ENCODE measurements at regions not wholly inside any gene's neighbourhood (a gene's known extent, or its start where the extent isn't known, plus 50 kb on each side); places are given as distances from the start of the nearest gene placed in this dataset.

GRCh38 chr3:116977441-116977840 lies 267.9 kb downstream of the TUSC7 start:
- Histone ChIP-seq H3K36me3 (no peaks in the 10 kb centered on the region), H3K27ac (no peak overlapping the region), H3K9me3 (no peaks in the 10 kb centered on the region), H3K4me1 (no peaks in the 10 kb centered on the region), H3K4me3 (replicated peaks in 1 of 3) (no peak overlapping the region), H3K27me3 (no peaks in the 10 kb centered on the region)
- TF ChIP-seq CTCF (IDR thresholded peaks at IDR 0.05) (no peak), POLR2A (IDR thresholded peaks at IDR 0.05) (no peak)
- intact Hi-C loops (cut with DNase I): no loop called here
- 88 to 96% methylated on average over 1 of the region's 1 CpG for WGBS, 2 donors
- no peak for DNase-seq

- Histone ChIP-seq H3K4me3 (replicated peaks in 1 of 3) (no peak overlapping the region), H3K27me3 (no peaks in the 10 kb centered on the region), H3K4me1 (no peaks in the 10 kb centered on the region), H3K9me3 (no peaks in the 10 kb centered on the region), H3K27ac (no peak overlapping the region), H3K36me3 (no peaks in the 10 kb centered on the region)
- DNase-seq: no peak
- 51 to 74% methylated on average over 3 of the region's 3 CpGs for WGBS, 2 donors
- intact Hi-C loops (cut with DNase I): no loop called here
- TF ChIP-seq CTCF (IDR thresholded peaks at IDR 0.05) (no peak), POLR2A (IDR thresholded peaks at IDR 0.05) (no peak)
Measured at GRCh38 chr3:116980099-116980498, 270.5 kb downstream of the TUSC7 start.

- no peaks in the 10 kb centered on the region for H3K36me3 ChIP-seq
Measured at GRCh38 chr3:116981089-116981488, 271.5 kb downstream of the TUSC7 start.

GRCh38 chr3:116984301-116984700 lies 274.7 kb downstream of the TUSC7 start:
- TF ChIP-seq POLR2A (IDR thresholded peaks at IDR 0.05): no peak
- no peak for TF ChIP-seq CTCF (IDR thresholded peaks at IDR 0.05)
- no peaks in the 10 kb centered on the region for H3K4me1 ChIP-seq
- intact Hi-C loops (cut with DNase I): no loop called here
- H3K4me3 ChIP-seq (replicated peaks in 1 of 3): no peak overlapping the region
- H3K9me3 ChIP-seq: no peaks in the 10 kb centered on the region
- H3K27ac ChIP-seq: no peak overlapping the region
- no peaks in the 10 kb centered on the region for H3K36me3 ChIP-seq
- no peaks in the 10 kb centered on the region for H3K27me3 ChIP-seq
- no peak for DNase-seq

More at GRCh38 chr3:116981089-116981488, 271.5 kb downstream of the TUSC7 start:
- 84 to 90% methylated on average over 5 of the region's 5 CpGs for WGBS, 2 donors
- no peak for DNase-seq
- H3K9me3 ChIP-seq: no peaks in the 10 kb centered on the region
- H3K4me3 ChIP-seq (replicated peaks in 1 of 3): no peak overlapping the region
- H3K4me1 ChIP-seq: no peaks in the 10 kb centered on the region
- TF ChIP-seq CTCF (IDR thresholded peaks at IDR 0.05): no peak
- TF ChIP-seq POLR2A (IDR thresholded peaks at IDR 0.05): no peak
- H3K27me3 ChIP-seq: no peaks in the 10 kb centered on the region
- intact Hi-C loops (cut with DNase I): no loop called here
- no peak overlapping the region for H3K27ac ChIP-seq

GRCh38 chr3:116994351-116994879 lies 284.8 kb downstream of the TUSC7 start:
- no peaks in the 10 kb centered on the region for H3K27me3 ChIP-seq
- H3K4me1 ChIP-seq: no peaks in the 10 kb centered on the region
- no peaks in the 10 kb centered on the region for H3K36me3 ChIP-seq
- intact Hi-C loops (cut with DNase I): no loop called here
- H3K9me3 ChIP-seq: no peaks in the 10 kb centered on the region
- DNase-seq: no peak
- H3K27ac ChIP-seq: no peak overlapping the region
- H3K4me3 ChIP-seq (replicated peaks in 1 of 3): no peak overlapping the region
- TF ChIP-seq CTCF (IDR thresholded peaks at IDR 0.05) (no peak), POLR2A (IDR thresholded peaks at IDR 0.05) (no peak)
- 57 to 64% methylated on average over 3 of the region's 3 CpGs for WGBS, 2 donors

All from thyroid gland (tissue), 4 donors.